ENCODE measurements at regions not wholly inside any gene's neighbourhood (a gene's known extent, or its start where the extent isn't known, plus 50 kb on each side); places are given as distances from the start of the nearest gene placed in this dataset.

- TF ChIP-seq REST (IDR thresholded peaks at IDR 0.05; ENCODE audit: insufficient read depth in 1 of 2, low read depth in 2 of 2, low read length in 2 of 2) (no peak), POLR2AphosphoS5 (IDR thresholded peaks at IDR 0.05; ENCODE audit: low read depth, low read length) (no peak)
These were observed 569.6 kb upstream of the TUSC1 start for GRCh38 chr9:26247861-26248260.

All from PFSK-1 (cell line).